ENCODE measurements at regions not wholly inside any gene's neighbourhood (a gene's known extent, or its start where the extent isn't known, plus 50 kb on each side); places are given as distances from the start of the nearest gene placed in this dataset.

- POLR2A ChIA-PET: no interaction called here
Observed at GRCh38 chr2:147008481-147008880, 836.3 kb upstream of the ACVR2A start.

DNA sequence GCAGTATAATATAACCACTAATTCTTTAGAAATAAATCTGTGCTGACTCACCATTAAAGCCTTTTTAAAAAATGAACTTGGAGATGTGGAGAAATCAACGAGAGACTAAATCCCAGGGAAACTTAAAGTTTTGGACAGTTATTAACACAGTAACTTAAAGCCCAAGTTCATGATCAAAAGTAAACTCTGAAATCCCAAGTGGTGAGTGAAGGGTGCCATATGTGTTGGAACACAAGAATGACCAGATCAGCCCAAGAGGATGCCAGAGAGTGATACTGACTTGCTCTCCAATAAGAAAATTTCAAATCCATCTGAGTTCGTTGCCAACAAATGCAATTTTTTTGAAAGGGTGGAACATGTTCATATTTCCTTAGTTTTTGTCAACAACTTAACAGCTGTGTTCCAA, 838.1 kb upstream of the ACVR2A start:
- intact Hi-C loops (cut with DNase I, micrococcal nuclease): no loop called here
- Mint-ChIP-seq H3K9me3 (no peaks in the 10 kb centered on the region), H3K27me3 (no peaks in the 10 kb centered on the region), H3K4me3 (no peak overlapping the region), H3K36me3 (ENCODE audit: low read depth) (no peaks in the 10 kb centered on the region), H3K27ac (no peak overlapping the region), H3K4me1 (ENCODE audit: low read depth) (no peaks in the 10 kb centered on the region)
- TF ChIP-seq CTCF (IDR thresholded peaks at IDR 0.05): no peak
- ChIA-PET POLR2A (no interaction called here), CTCF (no interaction called here)
- H3K27ac ChIP-seq (ENCODE audit: low read depth in 1 of 2, low read length in 2 of 2): no peak overlapping the region
- no peak for ATAC-seq (ENCODE audit: poor library complexity)
- H3K36me3 ChIP-seq (ENCODE audit: insufficient read depth, low read length): no peaks in the 10 kb centered on the region
- DNase-seq: no peak
- no peaks in the 10 kb centered on the region for H3K27me3 ChIP-seq (ENCODE audit: control insufficient read depth in 1 of 2, insufficient read depth in 2 of 2, low read length in 2 of 2)
- H3K4me3 ChIP-seq (ENCODE audit: low read length): no peak overlapping the region
- H3K9me3 ChIP-seq (ENCODE audit: control insufficient read depth in 1 of 2, insufficient read depth in 1 of 2, low read length in 2 of 2): no peaks in the 10 kb centered on the region
- H3K4me1 ChIP-seq (ENCODE audit: insufficient read depth, low read length): no peaks in the 10 kb centered on the region

More at GRCh38 chr2:147008481-147008880, 836.3 kb upstream of the ACVR2A start:
- Histone ChIP-seq H3K27me3 (ENCODE audit: control insufficient read depth in 1 of 2, insufficient read depth in 2 of 2, low read length in 2 of 2) (no peaks in the 10 kb centered on the region), H3K9me3 (ENCODE audit: control insufficient read depth in 1 of 2, insufficient read depth in 1 of 2, low read length in 2 of 2) (no peaks in the 10 kb centered on the region), H3K36me3 (ENCODE audit: insufficient read depth, low read length) (no peaks in the 10 kb centered on the region), H3K4me3 (ENCODE audit: low read length) (no peak overlapping the region), H3K4me1 (ENCODE audit: insufficient read depth, low read length) (no peaks in the 10 kb centered on the region), H3K27ac (ENCODE audit: low read depth in 1 of 2, low read length in 2 of 2) (no peak overlapping the region)
- H3K4me1 Mint-ChIP-seq (ENCODE audit: low read depth): no peaks in the 10 kb centered on the region
- no peak overlapping the region for H3K4me3 Mint-ChIP-seq
- DNase-seq (no peak), ATAC-seq (ENCODE audit: poor library complexity) (no peak)
- H3K36me3 Mint-ChIP-seq (ENCODE audit: low read depth): no peaks in the 10 kb centered on the region
- CTCF ChIA-PET: no interaction called here
- no peak overlapping the region for H3K27ac Mint-ChIP-seq
- no peak for TF ChIP-seq CTCF (IDR thresholded peaks at IDR 0.05)
- no peaks in the 10 kb centered on the region for H3K9me3 Mint-ChIP-seq
- no peaks in the 10 kb centered on the region for H3K27me3 Mint-ChIP-seq
- intact Hi-C loops (cut with DNase I, micrococcal nuclease): no loop called here

DNA sequence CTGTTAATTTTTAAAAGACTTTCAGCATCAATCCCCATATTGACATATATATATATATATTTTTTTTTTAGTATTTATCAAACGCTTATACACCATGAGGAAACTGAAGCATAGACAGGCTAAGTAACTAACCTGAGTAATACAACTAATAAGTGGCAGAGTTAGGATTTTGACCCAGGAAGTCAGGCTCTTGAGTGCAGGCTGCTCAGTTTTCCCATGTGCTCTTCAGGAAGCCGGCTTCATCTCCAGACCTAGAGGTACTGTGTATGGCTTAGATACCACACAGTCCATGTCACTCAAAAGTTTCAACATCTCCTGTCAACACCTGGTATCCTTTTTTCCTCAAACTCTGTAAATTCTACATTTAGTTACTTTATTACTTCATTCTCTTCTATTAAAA, 841.7 kb upstream of the ACVR2A start:
- Mint-ChIP-seq H3K27me3 (peaks cover 5% of the 10 kb centered on the region), H3K9me3 (no peaks in the 10 kb centered on the region), H3K36me3 (ENCODE audit: low read depth) (no peaks in the 10 kb centered on the region), H3K27ac (no peak overlapping the region), H3K4me1 (ENCODE audit: low read depth) (no peaks in the 10 kb centered on the region), H3K4me3 (no peak overlapping the region)
- intact Hi-C loops (cut with DNase I, micrococcal nuclease): no loop called here
- no peaks in the 10 kb centered on the region for H3K27me3 ChIP-seq (ENCODE audit: control insufficient read depth in 1 of 2, insufficient read depth in 2 of 2, low read length in 2 of 2)
- H3K9me3 ChIP-seq (ENCODE audit: control insufficient read depth in 1 of 2, insufficient read depth in 1 of 2, low read length in 2 of 2): no peaks in the 10 kb centered on the region
- H3K36me3 ChIP-seq (ENCODE audit: insufficient read depth, low read length): no peaks in the 10 kb centered on the region
- ATAC-seq (ENCODE audit: poor library complexity) (no peak), DNase-seq (no peak)
- no peak for TF ChIP-seq CTCF (IDR thresholded peaks at IDR 0.05)
- H3K4me3 ChIP-seq (ENCODE audit: low read length): no peak overlapping the region
- no peaks in the 10 kb centered on the region for H3K4me1 ChIP-seq (ENCODE audit: insufficient read depth, low read length)
- H3K27ac ChIP-seq (ENCODE audit: low read depth in 1 of 2, low read length in 2 of 2): no peak overlapping the region
- ChIA-PET CTCF (no interaction called here), POLR2A (no interaction called here)
